Sigmoid colon (tissue), 6 donors: ENCODE measurements at regions not wholly inside any gene's neighbourhood (a gene's known extent, or its start where the extent isn't known, plus 50 kb on each side); places are given as distances from the start of the nearest gene placed in this dataset.
"Not testable (repeated sequence)": the region's sequence is repeated elsewhere in the genome, so short reads cannot be mapped to it uniquely, and the experiment has no call there.

Experiments used
- DNase-seq: peaks from one replicate; pipeline ENCODE4 v3.0.0-alpha.2; 2019
- H3K27ac ChIP-seq, 4 donors: fragments of 200-600 bp; sonication (generic); one replicate each; pipeline ENCODE4 v1.5.1; 2016 to 2019; ENCODE audit warnings: mild to moderate bottlenecking in 1 of 4
- H3K27me3 ChIP-seq, 3 donors: fragments of 200-600 bp; sonication (generic); one replicate each; pipeline ENCODE4 v1.5.1; 2019; ENCODE audit warnings: mild to moderate bottlenecking in 1 of 3
- H3K36me3 ChIP-seq, 4 donors: fragments of 200-600 bp; sonication (generic); one replicate each; pipeline ENCODE4 v1.5.1; 2016 to 2019
- H3K4me1 ChIP-seq, 4 donors: fragments of 200-600 bp; sonication (generic); one replicate each; pipeline ENCODE4 v1.5.1; 2017 to 2019
- H3K4me3 ChIP-seq, 4 donors: fragments of 200-600 bp; sonication (generic); one replicate each; pipeline ENCODE4 v1.5.1; 2017 to 2019; ENCODE audit warnings: mild to moderate bottlenecking in 2 of 4, moderate library complexity in 1 of 4
- H3K9me3 ChIP-seq, 4 donors: fragments of 200-600 bp in 3 of 4; sonication (generic) in 3 of 4; one replicate each; pipeline versions ENCODE4 v1.5.1 to v1.6.1; 2013 to 2019
- EP300 ChIP-seq, 4 donors: sonication (generic); formaldehyde crosslinking; IDR thresholded peaks; one replicate each; pipeline ENCODE4 v1.6.1; 2017; ENCODE audit warnings: antibody characterized with exemption in 4 of 4
- POLR2A ChIP-seq, 2 donors: fragments of 450-650 bp; IDR thresholded peaks; one replicate each; pipeline ENCODE4 v1.6.1; 2016; ENCODE audit warnings: antibody characterized with exemption in 2 of 2, mild to moderate bottlenecking in 2 of 2, moderate library complexity in 2 of 2
- POLR2AphosphoS5 ChIP-seq, 4 donors: sonication (generic); formaldehyde crosslinking; IDR thresholded peaks; one replicate each; pipeline ENCODE4 v1.6.1; 2017; ENCODE audit warnings: antibody characterized with exemption in 4 of 4
- WGBS, 2 donors: extraction: QIAGEN DNeasy Blood & Tissue Kit; methylation state at CpG; one replicate each; pipeline ENCODE4 v1.1.7; 2013; 5-methylcytosine and 5-hydroxymethylcytosine counted together
- intact Hi-C: fragments of 100-400 bp; cut with DNase I; formaldehyde crosslinking; loops from one replicate; pipeline ENCODE4 v1.15.1; 2023
- TF ChIP-seq, protein P1 (sequence below), 4 experiments: fragments of 450-650 bp in 3 of 4; fragments of 200-600 bp in 1 of 4; IDR thresholded peaks; one replicate each; pipeline ENCODE4 v1.5.1; 2016 to 2019; ENCODE audit warnings: antibody characterized with exemption in 4 of 4, mild to moderate bottlenecking in 3 of 4, moderate library complexity in 2 of 4
- donor health status: healthy with polysubstance abuse.
- donor health status: healthy.

GRCh38 chr20:23294671-23295070, 55.9 kb upstream of the NXT1 start:
- intact Hi-C loops: no loop called here
- 91 to 93% methylated on average over 10 of the region's 10 CpGs for WGBS, 2 donors
- DNase-seq: peak; percentile 62
- Histone ChIP-seq H3K4me3 (no peak overlapping the region), H3K27me3 (no peaks in the 10 kb centered on the region), H3K27ac (peak overlapping the region in 1 of 4 donors; percentile 69), H3K36me3 (no peaks in the 10 kb centered on the region), H3K9me3 (no peaks in the 10 kb centered on the region), H3K4me1 (no peaks in the 10 kb centered on the region)
- TF ChIP-seq POLR2A (IDR thresholded peaks at IDR 0.05): no peak
- TF ChIP-seq, protein P1, sequence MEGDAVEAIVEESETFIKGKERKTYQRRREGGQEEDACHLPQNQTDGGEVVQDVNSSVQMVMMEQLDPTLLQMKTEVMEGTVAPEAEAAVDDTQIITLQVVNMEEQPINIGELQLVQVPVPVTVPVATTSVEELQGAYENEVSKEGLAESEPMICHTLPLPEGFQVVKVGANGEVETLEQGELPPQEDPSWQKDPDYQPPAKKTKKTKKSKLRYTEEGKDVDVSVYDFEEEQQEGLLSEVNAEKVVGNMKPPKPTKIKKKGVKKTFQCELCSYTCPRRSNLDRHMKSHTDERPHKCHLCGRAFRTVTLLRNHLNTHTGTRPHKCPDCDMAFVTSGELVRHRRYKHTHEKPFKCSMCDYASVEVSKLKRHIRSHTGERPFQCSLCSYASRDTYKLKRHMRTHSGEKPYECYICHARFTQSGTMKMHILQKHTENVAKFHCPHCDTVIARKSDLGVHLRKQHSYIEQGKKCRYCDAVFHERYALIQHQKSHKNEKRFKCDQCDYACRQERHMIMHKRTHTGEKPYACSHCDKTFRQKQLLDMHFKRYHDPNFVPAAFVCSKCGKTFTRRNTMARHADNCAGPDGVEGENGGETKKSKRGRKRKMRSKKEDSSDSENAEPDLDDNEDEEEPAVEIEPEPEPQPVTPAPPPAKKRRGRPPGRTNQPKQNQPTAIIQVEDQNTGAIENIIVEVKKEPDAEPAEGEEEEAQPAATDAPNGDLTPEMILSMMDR (IDR thresholded peaks at IDR 0.05): no peak
- no peak for TF ChIP-seq EP300 (IDR thresholded peaks at IDR 0.05)
- TF ChIP-seq POLR2AphosphoS5 (IDR thresholded peaks at IDR 0.05): no peak

- no peaks in the 10 kb centered on the region for H3K9me3 ChIP-seq
- TF ChIP-seq EP300 (IDR thresholded peaks at IDR 0.05) (no peak), POLR2A (IDR thresholded peaks at IDR 0.05) (no peak), POLR2AphosphoS5 (IDR thresholded peaks at IDR 0.05) (no peak)
- TF ChIP-seq, protein P1 (IDR thresholded peaks at IDR 0.05): no peak
- H3K27me3 ChIP-seq: no peaks in the 10 kb centered on the region
- intact Hi-C loops: no loop called here
- peak overlapping the region in 2 of 4 donors; percentile 31 to 69 for H3K27ac ChIP-seq
- H3K36me3 ChIP-seq: no peaks in the 10 kb centered on the region
- peak; percentile 66 for DNase-seq
- no peak overlapping the region for H3K4me3 ChIP-seq
- H3K4me1 ChIP-seq: no peaks in the 10 kb centered on the region
- whole genome bisulfite sequencing, 2 donors: 73 to 85% methylated on average over 6 of the region's 6 CpGs
Observed at GRCh38 chr20:23294166-23294565, 56.4 kb upstream of the NXT1 start.

- H3K4me3 ChIP-seq: no peak overlapping the region
- peak overlapping the region in 2 of 4 donors; percentile 31 to 69 for H3K27ac ChIP-seq
- H3K36me3 ChIP-seq: no peaks in the 10 kb centered on the region
- TF ChIP-seq, protein P1 (IDR thresholded peaks at IDR 0.05): no peak
- TF ChIP-seq EP300 (IDR thresholded peaks at IDR 0.05) (peak in 1 of 4 donors; percentile 18), POLR2AphosphoS5 (IDR thresholded peaks at IDR 0.05) (peak in 3 of 4 donors; percentile 26 to 38 (median 36)), POLR2A (IDR thresholded peaks at IDR 0.05) (no peak)
- 77 to 79% methylated on average over 6 of the region's 6 CpGs for WGBS, 2 donors
- no peaks in the 10 kb centered on the region for H3K4me1 ChIP-seq
- intact Hi-C loops: no loop called here
- H3K9me3 ChIP-seq: no peaks in the 10 kb centered on the region
- DNase-seq: peak; percentile 72
- H3K27me3 ChIP-seq: no peaks in the 10 kb centered on the region
Observed at GRCh38 chr20:23293689-23294088, 56.9 kb upstream of the NXT1 start.

GRCh38 chr20:23292311-23292710, 58.3 kb upstream of the NXT1 start:
- H3K36me3 ChIP-seq, intact Hi-C loops, H3K4me3 ChIP-seq, H3K4me1 ChIP-seq, H3K27ac ChIP-seq, H3K27me3 ChIP-seq, H3K9me3 ChIP-seq: not testable (repeated sequence)
- 65 to 89% methylated on average over 5 of the region's 5 CpGs for WGBS, 2 donors
- DNase-seq: peak; percentile 25

DNA sequence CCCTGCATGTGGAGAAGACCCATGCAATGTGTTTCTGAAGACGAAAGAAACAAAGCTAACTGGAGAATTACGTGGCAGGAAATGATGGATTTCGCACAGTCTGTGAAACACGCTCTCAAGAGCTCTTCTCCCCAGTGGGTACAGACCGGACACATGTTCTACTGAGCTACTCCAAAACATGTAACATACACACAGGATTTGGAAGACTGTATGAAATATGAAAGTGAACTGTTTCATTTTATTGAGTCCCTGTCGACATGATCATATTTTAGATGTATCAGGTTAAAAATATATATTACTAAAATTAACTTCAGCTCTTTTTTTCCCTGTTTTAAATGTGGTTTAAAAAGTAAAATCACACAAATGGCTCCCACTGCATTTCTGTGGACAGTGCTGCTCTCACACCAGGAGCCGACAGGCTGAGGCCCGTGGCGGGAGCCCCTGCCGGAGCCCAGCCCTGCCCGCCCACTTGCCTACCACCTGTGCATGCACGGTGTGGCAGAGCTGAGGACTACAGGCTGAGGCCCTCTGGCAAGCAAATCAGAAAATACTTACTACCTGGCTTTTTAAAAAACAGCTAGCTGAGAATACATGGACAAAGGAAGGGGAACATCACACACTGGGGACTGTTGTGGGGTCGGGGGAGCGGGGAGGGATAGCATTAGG, 58.9 kb upstream of the NXT1 start:
- Histone ChIP-seq H3K27ac (no peak overlapping the region), H3K4me1 (no peaks in the 10 kb centered on the region), H3K9me3 (no peaks in the 10 kb centered on the region), H3K27me3 (no peaks in the 10 kb centered on the region), H3K4me3 (no peak overlapping the region), H3K36me3 (no peaks in the 10 kb centered on the region)
- TF ChIP-seq POLR2AphosphoS5 (IDR thresholded peaks at IDR 0.05): no peak
- TF ChIP-seq POLR2A (IDR thresholded peaks at IDR 0.05): no peak
- TF ChIP-seq EP300 (IDR thresholded peaks at IDR 0.05): no peak
- TF ChIP-seq, protein P1 (IDR thresholded peaks at IDR 0.05): no peak
- intact Hi-C loops: no loop called here
- peak; percentile 11 for DNase-seq
- WGBS, 2 donors: 88 to 91% methylated on average over 14 of the region's 14 CpGs
